ENCODE measurements at regions not wholly inside any gene's neighbourhood (a gene's known extent, or its start where the extent isn't known, plus 50 kb on each side); places are given as distances from the start of the nearest gene placed in this dataset.

- no peak for DNase-seq
Measured at GRCh38 chr11:70807195-70807543, 408.8 kb downstream of the CTTN start.

DNA sequence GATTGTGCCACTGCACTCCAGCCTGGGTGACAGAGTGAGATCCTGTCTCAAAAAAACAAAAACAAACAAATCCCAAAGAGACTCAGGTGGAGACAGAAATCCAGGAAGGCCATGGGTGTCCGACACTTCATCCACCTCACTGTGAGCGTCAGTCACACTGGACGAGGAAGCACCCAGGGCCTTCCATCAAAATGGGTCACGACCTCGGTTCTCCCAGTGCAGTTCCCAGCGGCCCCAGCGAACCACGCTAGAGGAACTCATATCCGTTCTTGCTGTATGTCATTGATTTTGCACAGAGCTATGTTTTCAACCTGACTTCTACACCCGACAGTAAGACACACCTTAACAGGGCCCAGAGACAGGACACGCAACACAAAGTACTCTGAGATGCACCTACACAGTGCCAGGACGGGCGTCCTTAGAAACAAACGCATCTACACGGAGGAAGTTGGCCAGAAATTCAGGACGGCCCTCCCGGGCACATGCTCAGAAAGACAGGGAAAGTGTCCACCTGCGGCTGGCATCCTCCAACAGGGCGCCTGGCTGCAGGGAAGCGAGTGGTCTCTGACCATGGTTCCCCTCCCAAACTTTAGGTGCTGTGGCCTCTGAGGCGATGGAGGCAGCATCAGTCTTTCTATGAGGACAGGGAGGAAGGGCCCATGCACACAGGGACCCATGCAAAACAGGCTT, 410.5 kb downstream of the CTTN start:
- DNase-seq: no peak

DNA sequence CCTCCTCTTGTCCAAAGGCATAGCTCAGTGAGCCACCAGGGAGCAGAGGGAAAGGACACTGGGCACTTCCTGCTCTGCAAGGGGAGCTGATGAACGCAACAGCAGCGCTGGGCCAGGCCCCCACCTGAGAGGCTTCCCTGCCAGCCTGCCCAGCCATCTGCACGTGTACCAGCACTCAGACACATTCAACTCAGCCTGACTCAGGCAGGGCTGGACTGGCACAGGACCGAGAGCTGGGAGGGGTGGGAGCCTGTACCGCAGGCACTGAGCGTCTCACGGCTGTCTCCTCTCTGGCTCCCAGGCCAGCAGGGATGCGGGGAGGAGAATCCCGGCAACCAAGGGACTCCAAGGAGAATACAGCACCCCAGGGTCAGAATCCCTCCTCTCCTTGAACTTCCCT, 411.8 kb downstream of the CTTN start:
- no peak for DNase-seq

- no peak for DNase-seq
Measured at GRCh38 chr11:70810681-70811080, 412.4 kb downstream of the CTTN start.

DNA sequence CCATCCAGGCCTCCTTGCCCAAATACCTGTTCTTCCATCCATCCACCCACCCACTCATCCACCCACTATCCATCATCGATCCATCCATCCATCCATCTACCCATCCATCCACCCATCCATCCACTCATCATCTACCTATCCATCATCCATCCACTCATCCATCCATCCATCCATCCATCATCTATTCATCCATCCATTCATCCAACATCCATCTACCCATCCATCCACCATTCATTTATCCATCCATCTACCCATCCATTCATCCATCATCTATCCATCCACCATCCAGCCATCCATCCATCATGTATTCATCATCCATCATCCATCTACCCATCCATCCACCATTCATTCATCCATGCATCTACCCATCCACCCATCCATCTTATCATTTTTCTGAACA, 413.2 kb downstream of the CTTN start:
- no peak for DNase-seq

DNA sequence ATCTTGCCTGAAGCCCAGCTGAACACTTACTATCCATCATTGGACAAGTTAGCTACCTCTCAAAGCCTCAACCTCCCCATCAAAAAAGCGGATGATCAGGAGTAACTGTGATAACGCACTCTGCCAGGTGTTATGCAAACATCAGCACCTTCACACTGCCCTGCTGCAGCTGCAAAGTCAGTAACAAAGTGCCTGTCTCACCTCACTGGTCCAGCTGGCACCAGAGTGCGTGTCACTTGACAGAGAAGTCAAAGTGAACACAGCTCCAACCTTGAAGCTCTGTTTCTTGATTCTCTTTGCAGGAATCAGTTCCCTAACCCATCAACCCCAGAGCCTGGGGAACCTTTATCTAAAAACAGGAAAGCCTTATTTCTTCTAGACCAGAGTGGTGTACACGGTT, 413.6 kb downstream of the CTTN start:
- DNase-seq: no peak

- no peak for DNase-seq
Measured at GRCh38 chr11:70812472-70812871, 414.1 kb downstream of the CTTN start.

- no peak for DNase-seq
Measured at GRCh38 chr11:70813651-70814050, 415.3 kb downstream of the CTTN start.

DNA sequence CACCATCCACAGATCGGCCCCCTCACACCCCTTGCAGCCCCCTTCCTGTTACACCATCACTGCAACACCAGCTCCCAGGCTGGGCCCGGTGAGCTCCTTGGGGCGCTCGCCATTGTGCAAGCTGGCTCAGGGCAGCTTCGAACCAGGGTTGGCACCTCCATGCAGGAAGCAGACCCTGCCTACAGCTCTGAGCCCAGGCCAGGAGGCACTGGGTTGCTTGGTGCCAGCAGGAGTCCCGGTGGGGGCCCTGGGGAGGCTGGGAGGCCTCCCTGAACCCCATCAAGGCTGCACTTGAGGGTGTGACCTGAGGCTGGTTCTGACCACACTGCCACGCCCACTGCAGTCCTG, 417.1 kb downstream of the CTTN start:
- DNase-seq: no peak

DNA sequence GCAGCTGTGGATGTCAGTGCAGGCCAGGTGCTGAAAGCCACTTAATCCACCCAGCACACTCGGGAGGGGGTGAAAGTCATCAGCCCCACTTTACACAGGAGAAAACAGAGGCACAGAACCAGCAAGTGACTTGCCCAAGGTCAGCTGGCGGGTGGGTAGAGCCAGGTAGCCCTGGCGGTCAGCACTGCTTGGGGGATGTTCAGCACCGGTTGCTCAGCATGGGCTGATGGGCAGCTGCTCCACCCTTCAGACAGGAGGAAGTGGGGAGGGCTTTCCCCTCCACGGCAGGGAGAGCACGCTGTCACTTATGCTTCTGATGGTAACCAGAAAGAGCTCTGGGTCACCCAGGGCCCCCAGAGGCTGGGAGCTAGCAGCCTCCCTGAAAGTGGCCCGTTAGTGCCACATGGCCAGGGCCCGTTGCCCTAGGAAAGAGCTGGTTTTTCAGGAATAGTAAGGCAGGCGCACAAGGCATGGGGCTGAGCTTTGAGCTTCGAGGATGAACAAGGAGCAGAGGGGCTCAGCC, 417.9 kb downstream of the CTTN start:
- no peak for DNase-seq

DNA sequence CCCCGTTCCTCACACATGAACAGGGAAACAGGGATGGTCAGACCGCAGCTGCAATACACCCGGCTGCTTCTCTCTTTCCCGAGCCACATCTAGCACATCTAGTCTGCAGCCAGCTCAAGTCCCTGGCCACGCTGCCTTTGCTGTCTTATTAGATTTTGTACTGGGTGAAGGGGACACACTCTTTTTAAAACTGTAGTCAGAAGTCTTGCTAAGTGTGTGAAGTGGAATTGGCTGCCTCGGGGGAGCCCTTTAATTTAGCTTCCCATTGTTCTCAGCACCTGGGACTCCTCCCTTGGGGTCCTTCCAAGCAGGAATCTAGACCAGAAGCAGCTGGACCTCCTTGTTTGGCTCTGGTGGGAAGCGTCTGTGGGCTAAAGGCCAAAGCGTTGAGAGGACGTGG, 420.0 kb downstream of the CTTN start:
- peak; percentile 14 for DNase-seq

DNA sequence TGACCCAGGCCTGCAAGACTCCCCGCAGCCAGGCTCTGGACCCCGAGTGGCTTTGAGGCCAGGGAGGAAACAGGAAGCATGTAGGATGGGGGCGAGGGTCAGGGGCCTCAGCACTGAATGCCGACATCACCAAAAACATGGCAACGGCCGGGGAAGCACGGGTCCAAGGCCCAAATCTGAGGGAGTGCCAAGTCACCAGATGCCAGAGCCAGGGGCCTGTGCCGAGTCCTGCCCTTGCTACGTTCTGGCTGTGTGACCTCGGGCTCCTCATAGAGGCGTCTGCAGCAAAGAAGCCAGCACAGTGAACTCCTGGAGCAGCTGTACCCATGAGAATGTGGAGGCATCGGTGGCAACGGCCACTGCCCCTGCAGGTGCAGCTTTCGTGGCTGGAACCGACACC, 420.7 kb downstream of the CTTN start:
- no peak for DNase-seq

GRCh38 chr11:70820311-70820710, 422.0 kb downstream of the CTTN start:
- DNase-seq: no peak

- no peak for DNase-seq
Measured at GRCh38 chr11:70820712-70821111, 422.4 kb downstream of the CTTN start.

DNA sequence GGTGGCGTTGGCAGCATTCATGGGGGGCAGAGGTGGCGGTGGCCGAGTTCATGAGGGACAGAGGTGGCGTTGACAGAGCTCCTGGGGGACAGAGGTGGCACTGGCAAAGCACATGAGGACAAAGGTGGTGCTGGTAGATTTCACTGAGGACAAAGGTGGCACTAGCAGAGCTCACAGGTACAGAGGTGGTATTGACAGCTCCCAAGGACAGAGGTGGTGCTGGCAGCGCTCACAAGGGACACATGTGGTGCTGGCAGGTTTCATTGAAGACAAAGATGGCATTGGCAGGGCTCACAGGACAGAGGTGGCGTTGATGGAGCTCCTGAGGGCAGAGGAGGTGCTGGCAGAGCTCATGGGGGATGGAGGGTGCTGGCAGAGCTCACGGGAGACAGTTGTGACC, 425.4 kb downstream of the CTTN start:
- no peak for DNase-seq

DNA sequence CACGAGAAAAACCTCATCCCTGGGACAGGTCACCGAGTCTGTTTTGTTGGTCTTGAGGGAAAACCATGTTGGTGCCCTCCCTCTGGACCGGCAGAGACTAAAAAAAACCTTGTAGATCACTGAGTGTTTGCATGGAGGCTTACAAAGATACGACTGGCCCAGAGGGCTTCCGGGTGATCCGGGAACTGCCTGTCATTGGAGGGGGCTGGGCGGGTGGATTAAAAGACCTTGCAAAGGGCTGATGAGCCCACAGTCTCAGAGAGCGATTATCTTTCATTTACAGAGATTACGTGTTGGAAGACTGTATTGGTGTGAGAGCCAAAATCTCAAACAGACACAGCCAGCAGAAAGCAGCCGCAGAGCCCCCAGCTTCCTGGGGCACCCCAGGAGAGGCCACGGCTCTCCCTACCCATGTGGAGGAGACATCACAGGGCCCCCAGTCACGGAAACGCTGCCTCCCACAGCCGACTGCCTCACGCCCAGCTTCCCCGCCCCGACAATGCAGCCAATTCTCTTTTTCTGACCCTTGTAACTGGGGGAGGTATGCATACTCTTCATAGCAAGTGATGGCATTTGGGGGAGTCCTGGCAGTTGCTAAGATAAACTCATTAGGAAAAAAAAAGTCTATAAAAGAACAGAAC, 426.4 kb downstream of the CTTN start:
- DNase-seq: no peak

DNA sequence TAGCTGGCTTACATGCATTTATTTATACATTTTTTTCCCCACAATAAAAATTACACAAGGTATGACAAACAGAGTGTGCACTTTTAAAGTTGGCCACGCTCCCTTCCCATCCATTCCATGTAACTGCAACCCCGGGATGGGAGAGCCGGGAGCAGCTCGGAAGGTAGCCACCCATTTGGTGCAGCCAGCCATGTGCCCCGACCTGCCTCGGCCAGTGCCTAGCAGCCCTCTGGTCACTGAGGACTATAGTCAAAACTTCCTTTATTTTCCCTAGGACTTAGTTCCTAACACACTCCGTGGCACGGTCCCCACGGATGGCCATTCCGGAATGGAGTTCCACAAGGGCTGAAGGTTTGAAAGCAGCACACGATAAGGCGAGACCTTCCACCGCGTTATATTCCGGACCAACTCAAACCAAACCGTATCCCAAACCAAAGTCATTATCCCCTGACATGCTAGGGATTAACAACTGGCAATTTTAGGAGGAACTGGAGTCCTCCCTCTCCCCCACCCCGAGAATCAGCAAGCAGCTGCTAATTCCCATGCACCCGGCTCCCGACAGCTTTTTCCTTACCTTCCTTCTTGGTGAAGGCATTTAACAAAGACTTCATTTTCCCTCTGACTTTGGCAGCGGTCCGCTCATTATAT, 426.4 kb downstream of the SHANK2 start:
- no peak for DNase-seq

DNA sequence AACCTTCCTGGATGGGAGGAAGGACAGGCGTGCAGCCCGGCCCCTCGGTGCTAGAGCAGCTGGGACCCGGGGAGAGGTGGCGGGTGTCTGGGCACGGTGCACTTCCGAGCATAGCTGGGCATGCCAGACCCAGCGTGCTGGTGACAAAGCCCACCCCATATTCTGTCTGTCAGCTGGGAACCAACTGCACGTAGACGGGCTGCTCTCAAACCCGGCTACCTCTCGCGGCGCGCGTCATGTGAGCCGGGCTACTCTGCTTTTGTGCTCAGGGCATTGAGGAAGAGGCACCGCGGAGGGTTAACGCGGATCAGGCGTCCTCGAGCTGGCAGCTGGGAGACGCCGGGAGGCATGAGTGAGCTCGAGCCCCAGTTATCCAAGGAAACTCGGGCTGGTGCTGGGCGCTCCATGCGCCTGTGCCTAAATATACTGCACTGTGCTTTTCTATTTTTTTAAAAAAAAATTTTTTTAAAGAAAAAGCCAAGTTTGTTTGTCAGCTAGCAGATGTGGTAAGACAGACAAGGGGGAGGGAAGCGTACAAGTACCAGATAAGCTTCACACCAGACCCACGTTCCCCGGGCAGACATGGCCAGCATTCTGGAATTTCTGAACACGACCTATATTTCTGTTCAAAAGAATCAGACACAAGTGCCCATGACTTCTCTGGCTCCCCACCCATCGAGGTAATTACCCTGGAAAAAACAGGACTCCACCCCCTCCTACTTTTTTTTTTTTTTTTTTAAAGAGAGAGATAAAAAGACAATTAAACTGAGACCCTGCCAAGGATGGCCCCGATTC, 425.6 kb downstream of the SHANK2 start:
- peak; percentile 34 for DNase-seq

- DNase-seq: peak; percentile 42
Measured at GRCh38 chr11:70828593-70829082, 423.7 kb downstream of the SHANK2 start.

DNA sequence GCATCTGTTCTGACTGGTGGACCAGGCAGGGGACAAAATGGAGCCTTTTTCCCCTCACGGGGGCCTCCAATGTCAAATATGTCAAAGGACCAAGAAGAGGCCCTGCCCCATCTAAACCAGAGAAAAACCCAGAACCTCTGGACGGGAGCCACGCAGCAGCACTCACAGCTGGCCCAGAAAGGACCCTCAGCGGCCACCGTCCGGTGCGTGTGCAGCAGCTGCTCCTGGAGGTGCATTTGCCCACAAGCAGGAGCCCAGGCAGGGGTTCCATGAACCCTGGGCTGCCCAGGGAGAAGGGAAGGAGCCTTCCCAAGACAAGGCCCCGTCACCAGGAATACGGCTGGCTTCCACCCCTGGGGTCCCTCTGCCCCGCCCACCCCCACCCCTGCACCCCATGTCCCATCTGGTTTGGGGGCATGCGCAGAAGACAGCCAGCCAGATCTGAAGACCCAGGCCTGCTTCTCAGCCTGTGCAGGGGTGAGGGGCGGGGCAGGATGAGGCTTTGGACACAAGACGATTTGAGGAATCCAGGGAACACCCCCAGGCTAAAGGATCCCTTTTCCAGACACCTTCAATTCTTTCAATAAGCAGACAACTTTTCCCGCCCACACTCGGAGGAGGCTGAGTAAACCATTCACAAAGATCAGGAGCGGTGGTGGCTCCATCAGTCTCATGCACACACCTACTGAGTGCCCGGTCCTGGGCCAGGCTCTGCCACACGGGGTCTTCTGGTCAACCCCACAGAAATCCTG, 423.1 kb downstream of the SHANK2 start:
- DNase-seq: no peak

GRCh38 chr11:70829886-70830272, 422.5 kb downstream of the SHANK2 start:
- DNase-seq: no peak

- DNase-seq: no peak
Measured at GRCh38 chr11:70833011-70833410, 419.4 kb downstream of the SHANK2 start.
